DMS153 (cell line): ENCODE measurements at regions not wholly inside any gene's neighbourhood (a gene's known extent, or its start where the extent isn't known, plus 50 kb on each side); places are given as distances from the start of the nearest gene placed in this dataset.
"Not testable (repeated sequence)": the region's sequence is repeated elsewhere in the genome, so short reads cannot be mapped to it uniquely, and the experiment has no call there.

Experiments used
- DNase-seq: peaks from one replicate; lab custom pipeline; 2025; lab: John Stamatoyannopoulos, UW

- no peak for DNase-seq
Observed at GRCh38 chr10:109280837-109281236, 642.5 kb downstream of the XPNPEP1 start.

- no peak for DNase-seq
Observed at GRCh38 chr10:109277456-109277855, 645.9 kb downstream of the XPNPEP1 start.

DNA sequence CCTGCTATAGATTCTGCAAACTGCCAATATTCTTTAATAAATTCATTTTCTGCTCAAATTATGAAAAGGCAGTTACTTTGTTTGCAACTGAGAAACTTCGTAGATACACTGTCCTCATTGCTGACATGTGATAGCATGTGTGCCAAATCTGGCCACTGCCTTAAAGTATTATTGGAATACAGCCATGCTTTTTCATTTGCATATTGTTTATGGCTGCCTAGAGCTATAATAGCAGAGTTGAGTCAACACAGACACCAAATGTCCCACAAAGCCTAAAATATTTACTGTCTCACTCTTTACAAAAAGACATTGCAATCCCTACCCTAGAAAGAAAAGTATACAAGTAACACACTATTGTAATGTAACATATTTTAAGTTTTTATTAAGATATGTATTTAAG is 647.4 kb downstream of the XPNPEP1 start:
- DNase-seq, result no peak

GRCh38 chr10:109274681-109275080 is 648.6 kb downstream of the XPNPEP1 start:
- no peak for DNase-seq

DNA sequence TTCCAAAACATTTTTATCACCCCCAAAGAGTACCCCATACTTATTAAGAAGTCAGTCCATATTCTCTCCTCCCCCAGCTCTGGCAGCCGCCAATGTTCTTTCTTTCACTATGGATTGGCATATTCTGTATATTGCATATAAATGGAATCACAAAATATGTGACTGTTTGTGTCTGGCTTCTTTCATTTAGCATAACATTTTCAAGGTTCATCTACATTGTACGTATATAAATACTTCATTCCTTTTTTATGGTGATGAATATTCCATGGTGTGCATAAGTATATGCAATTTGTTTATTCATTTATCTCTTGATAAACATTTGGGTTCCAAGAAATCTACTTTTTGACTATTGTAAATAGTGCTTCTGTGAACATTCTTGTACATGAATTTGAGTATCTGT is 653.1 kb downstream of the XPNPEP1 start:
- no peak for DNase-seq

GRCh38 chr10:109264004-109264403 is 659.3 kb downstream of the XPNPEP1 start:
- DNase-seq, result no peak

DNA sequence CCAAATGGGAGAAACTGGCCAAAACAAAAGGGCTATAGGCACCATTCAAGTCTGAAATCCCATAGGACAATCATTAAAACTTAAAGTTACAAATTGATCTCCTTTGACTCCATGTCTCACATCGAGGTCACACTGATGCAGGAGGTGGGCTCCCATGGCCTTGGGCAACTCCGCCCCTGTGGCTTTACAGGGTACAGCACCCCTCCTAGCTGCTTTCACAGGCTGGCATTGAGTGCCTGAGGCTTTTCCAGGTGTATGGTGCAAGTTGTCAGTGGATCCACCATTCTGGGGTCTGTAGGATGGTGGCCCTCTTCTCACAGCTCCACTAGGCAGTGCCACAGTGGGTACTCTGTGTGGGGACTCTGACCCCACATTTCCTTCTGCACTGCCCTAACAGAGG is 662.1 kb downstream of the XPNPEP1 start:
- DNase-seq, result no peak

GRCh38 chr10:109259293-109259692 is 664.0 kb downstream of the XPNPEP1 start:
- no peak for DNase-seq

GRCh38 chr10:109253306-109253705 is 670.0 kb downstream of the XPNPEP1 start:
- DNase-seq, result no peak

DNA sequence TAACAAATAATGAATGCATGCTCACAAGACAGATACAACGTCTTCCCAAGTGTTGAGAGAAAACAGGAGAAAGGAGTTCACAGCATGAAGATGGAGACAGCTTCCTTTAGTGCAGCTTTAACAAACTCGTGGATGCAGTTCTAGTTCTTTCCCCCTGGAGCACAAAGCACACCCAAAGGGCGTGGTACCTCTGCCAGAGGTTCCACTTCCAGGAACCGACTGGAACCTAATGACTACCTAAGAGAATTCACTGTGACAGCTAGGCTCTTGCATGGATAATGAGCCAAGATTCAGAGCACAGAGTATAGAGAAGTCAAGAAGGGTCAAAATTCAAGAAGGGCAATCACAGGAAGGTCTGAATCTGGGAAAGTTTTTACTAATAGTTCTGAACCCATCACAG is 673.2 kb downstream of the XPNPEP1 start:
- DNase-seq, result no peak

DNA sequence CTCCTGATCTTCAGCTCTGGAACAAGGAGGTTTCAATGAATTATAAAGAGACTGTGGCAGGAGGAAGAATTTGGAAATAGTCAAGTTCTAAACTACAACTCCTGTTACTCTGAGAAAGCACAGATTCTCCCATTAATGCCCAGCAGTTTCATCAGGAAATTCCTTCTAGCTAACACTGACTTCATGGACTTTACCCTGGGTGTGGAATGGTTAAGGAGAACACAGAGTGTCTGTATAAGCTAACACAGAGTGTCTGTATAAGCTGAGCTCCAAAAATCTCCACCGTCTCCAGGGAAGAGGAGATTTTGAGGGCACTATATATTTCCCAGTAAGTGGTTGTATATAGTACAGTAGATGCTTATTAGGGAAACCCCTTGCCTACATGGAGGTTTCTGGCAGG is 675.5 kb downstream of the XPNPEP1 start:
- no peak for DNase-seq

GRCh38 chr10:109245821-109246220 is 677.5 kb downstream of the XPNPEP1 start:
- DNase-seq, result no peak

DNA sequence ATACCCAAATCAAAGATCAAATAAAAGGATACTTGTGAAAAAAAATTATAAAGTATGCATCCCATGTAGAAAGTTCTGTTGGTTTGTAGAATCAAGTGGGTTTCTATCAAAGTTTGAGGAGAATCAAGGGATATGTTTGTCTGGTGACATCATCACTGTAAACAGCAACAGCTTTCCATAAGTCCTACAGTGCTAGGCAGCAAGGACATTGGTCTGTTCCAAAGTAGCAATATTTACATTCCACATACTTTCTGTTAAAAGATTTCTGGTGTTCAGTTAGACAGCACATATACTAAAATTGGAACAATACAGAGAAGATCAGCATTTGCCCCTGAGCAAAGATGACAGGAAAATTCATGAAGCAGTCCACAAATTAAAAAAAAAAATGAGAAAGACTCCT is 683.9 kb downstream of the XPNPEP1 start:
- no peak for DNase-seq

GRCh38 chr10:109237682-109238081 is 685.6 kb downstream of the XPNPEP1 start:
- no peak for DNase-seq

- DNase-seq, result no peak
Observed at GRCh38 chr10:109237050-109237449, 686.3 kb downstream of the XPNPEP1 start.

DNA sequence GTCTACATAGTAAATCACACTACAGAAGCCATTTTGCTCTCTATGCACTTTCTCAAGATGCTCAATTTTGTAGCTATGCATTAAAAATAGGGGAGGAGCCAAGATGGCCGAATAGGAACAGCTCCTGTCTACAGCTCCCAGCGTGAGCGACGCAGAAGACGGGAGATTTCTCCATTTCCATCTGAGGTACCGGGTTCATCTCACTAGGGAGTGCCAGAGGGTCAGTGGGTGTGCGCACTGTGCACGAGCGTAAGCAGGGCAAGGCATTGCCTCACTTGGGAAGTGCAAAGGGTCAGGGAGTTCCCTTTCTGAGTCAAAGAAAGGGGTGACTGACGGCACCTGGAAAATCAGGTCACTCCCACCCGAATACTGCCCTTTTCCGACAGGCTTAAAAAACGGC is 699.8 kb downstream of the XPNPEP1 start:
- not testable (repeated sequence) for DNase-seq

DNA sequence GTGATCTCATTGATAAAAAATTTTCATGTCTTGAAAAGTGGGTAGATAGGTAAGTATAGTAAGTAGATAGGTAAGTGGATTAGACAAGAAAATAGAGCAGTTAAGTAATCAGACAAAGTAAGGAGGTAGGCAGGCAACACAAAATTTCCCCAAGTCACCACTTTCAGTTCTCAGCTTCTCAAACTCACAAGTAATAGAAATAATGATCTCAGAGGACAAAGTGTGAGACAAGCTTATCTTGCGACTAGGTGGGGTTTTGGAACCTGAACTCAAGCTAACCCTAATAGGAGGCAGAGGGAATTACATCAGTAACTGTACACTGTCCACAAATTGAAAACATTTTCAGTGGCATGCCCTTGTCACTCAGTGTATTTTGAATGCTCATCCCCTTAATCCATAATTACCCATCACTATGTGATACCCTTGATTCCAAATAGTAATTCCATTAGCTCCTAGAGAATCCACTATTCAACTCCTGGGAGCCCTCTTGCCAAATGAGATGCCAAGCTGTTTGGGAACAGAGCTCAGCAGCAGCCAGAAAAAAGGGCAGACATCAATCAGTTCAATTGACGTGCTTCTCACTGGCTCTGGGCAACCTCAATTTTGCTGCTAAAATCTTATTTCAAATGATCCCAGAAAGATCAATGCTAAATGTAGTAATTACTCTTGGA is 703.2 kb downstream of the XPNPEP1 start:
- DNase-seq, result no peak

DNA sequence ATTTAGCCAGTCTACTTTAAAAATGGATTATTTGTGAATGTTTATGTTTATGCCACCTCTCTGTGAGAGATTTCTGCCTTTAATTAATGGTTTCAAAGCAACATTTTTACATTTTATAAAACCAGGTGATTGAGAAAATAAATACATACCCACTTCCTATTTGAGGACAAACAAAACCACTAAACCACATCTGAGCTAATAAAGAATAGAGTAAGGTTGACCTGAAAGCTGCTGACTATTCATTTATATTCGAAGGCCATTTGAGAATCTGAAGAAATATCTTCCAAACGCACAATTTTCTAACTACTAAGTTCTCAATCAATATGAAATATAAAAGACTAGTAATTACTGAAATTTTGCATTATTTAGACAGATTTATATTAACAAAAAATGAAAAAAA is 705.1 kb downstream of the XPNPEP1 start:
- no peak for DNase-seq

DNA sequence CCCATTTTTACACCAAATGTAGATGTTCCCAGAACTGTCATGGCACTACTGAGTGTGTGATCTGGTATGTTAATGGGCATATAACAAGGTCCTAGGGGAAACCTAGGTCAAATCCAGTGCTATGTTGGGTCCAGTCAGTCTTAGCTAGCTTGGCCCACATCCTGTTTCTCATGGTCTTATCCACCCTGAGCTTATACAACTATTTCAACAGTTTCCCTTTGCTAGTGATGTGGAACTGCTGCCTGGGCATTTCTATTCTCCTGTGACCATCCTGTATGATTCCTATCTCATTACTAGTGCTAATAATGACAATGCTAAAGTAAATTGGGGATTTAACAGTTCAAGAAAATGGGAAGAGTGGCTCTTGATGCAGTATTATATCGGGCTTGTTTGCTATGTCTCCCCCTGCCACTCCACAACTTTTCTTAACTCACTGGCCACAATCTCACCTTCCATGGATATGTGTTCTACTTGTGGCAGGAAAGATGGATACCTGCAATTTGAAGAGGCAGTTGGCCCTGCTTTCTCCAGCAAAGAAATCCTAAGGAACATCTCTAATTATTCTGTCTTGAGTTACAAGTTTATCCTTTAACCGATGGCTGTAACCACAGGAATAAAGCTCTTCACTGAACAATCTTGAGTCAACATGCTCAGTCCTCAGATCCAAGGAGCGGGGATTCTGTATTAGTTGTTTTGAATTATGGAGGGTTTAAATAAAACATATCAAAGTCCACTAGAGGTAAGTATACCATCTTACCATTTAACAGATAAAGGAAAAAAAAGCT is 707.8 kb downstream of the XPNPEP1 start:
- DNase-seq, result no peak

- not testable (repeated sequence) for DNase-seq
Observed at GRCh38 chr10:109214891-109215290, 708.4 kb downstream of the XPNPEP1 start.

DNA sequence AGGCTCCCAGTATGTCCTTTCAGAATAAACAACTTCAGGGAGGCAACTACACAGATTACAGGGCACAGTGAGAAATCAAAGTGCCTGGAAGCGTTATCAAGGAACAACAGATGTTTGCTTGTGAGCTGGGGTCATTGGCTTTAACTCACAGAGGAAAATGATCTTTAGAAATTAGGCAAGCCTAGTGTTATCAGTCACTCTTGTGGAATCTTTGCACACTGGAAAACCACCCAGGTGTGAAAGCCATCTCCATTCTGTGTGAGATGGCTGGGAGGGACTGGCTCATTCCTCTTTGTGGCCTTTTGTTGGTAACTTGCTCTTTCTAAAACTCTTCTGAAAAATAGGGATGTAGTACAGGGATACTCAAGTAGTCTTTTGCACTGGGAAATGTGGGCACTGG is 716.0 kb downstream of the XPNPEP1 start:
- DNase-seq, result no peak

DNA sequence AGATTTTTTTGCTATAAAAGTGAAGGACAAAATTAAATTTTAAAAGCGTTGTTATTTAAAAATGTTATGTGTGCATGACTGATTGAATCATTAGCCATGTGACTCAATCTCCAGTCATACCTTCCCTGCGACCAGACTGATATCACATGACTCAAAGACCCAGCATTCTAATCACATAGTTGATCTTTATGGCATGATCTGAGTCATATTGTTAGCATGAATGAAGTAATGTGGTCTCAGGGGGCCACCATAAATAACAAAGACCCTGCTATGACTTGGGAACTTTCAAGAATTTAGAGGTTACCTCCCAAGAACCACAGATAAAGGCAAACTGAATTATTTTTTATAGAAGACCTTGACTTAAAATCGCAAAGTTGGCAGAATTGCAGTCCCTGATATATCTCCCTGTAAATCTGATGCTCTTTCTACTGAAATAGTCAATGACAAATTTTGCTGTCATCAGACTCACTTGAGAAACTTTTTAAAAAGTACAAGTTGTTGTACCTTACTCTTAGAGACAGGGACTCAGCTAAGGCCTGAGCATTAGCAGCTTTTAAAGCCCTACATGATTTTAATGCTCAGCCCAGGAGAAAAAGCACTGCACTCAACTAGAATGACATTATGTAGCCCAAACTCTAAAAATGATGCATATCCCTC is 717.3 kb downstream of the XPNPEP1 start:
- no peak for DNase-seq

GRCh38 chr10:109203646-109204353 is 719.5 kb downstream of the XPNPEP1 start:
- DNase-seq, result no peak
